ENCODE measurements at regions not wholly inside any gene's neighbourhood (a gene's known extent, or its start where the extent isn't known, plus 50 kb on each side); places are given as distances from the start of the nearest gene placed in this dataset.

DNA sequence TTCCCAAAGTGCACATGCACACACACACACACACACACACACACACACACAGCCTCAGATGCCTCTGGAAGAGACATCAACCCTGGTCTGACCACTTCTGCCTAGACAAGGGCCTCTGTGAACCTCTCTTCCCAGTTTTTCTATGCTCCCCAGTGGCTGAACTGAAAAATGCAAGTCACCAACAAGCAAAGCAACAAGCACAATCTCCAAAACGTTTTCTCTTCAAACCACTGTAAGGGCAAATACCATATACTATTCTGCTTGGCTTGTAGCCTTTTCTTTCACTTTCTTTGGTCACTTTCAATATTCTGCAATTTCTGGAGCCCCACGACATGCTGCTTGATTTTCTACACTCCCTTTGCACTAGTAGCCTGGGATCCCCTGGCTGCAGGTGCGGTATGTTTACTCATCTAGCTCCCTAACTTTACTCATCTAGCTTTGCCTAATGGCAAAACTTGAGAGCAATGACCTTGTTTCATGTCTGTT lies 121.4 kb upstream of the DST start:
- TF ChIP-seq TAF1 (conservative IDR thresholded peaks at IDR 0.05) (no peak), CTCF (IDR thresholded peaks at IDR 0.05; ENCODE audit: low read depth, low read length, missing input control) (peak; percentile 45), JUND (IDR thresholded peaks at IDR 0.05) (no peak), RAD21 (IDR thresholded peaks at IDR 0.05) (peak; percentile 73 to 80), ZBTB33 (IDR thresholded peaks at IDR 0.05) (no peak), MAX (IDR thresholded peaks at IDR 0.05) (no peak), YY1 (IDR thresholded peaks at IDR 0.05) (no peak), GABPA (IDR thresholded peaks at IDR 0.05 in 1 of 2, conservative IDR thresholded peaks at IDR 0.05 in 1 of 2) (no peak)
- TF ChIP-seq, protein P1, sequence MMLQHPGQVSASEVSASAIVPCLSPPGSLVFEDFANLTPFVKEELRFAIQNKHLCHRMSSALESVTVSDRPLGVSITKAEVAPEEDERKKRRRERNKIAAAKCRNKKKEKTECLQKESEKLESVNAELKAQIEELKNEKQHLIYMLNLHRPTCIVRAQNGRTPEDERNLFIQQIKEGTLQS (IDR thresholded peaks at IDR 0.05) = no peak
